Liver (tissue), 8 donors: ENCODE measurements at regions not wholly inside any gene's neighbourhood (a gene's known extent, or its start where the extent isn't known, plus 50 kb on each side); places are given as distances from the start of the nearest gene placed in this dataset.

Source experiments
- DNase-seq: peaks from one replicate; pipeline ENCODE4 v3.0.0-alpha.2; 2017; ENCODE audit warnings: low spot score
- H3K27ac ChIP-seq, 2 donors: one replicate each; pipeline ENCODE4 v1.7.0; 2013; ENCODE audit warnings: inconsistent platforms in 2 of 2, low read length in 2 of 2, control low read depth in 1 of 2, low read depth in 1 of 2, mild to moderate bottlenecking in 1 of 2
- H3K27me3 ChIP-seq, 4 donors: one replicate each; pipeline versions ENCODE4 v1.6.1 to v1.7.0; 2013; ENCODE audit warnings: low read length in 3 of 4, inconsistent platforms in 1 of 4, mild to moderate bottlenecking in 1 of 4, moderate library complexity in 1 of 4; ENCODE audit not compliant: control insufficient read depth in 4 of 4, insufficient read depth in 4 of 4
- H3K36me3 ChIP-seq, 4 donors: one replicate each; pipeline versions ENCODE4 v1.6.1 to v1.7.0; 2013; ENCODE audit warnings: low read length in 3 of 4, mild to moderate bottlenecking in 3 of 4, low read depth in 1 of 4, moderate library complexity in 1 of 4; ENCODE audit not compliant: control insufficient read depth in 4 of 4, insufficient read depth in 3 of 4
- H3K4me1 ChIP-seq, 4 donors: one replicate each; pipeline versions ENCODE4 v1.6.1 to v1.7.0; 2013; ENCODE audit warnings: low read length in 3 of 4, mild to moderate bottlenecking in 3 of 4, moderate library complexity in 1 of 4; ENCODE audit not compliant: control insufficient read depth in 4 of 4, insufficient read depth in 4 of 4
- H3K4me3 ChIP-seq, 3 donors: one replicate each; pipeline versions ENCODE4 v1.6.1 to v1.7.0; 2013; ENCODE audit warnings: low read length in 3 of 3, control low read depth in 1 of 3, low read depth in 1 of 3, mild to moderate bottlenecking in 1 of 3
- H3K9ac ChIP-seq, 2 donors: one replicate each; pipeline ENCODE4 v1.7.0; 2013; ENCODE audit warnings: low read length in 2 of 2, mild to moderate bottlenecking in 2 of 2, moderate library complexity in 2 of 2, control low read depth in 1 of 2, low read depth in 1 of 2
- H3K9me3 ChIP-seq, 4 donors: one replicate each; pipeline versions ENCODE4 v1.6.1 to v1.7.0; 2013; ENCODE audit warnings: low read length in 3 of 4; ENCODE audit not compliant: control insufficient read depth in 4 of 4
- CTCF ChIP-seq: fragments of 150-350 bp; IDR thresholded peaks from 2 replicates; pipeline ENCODE4 v1.5.1; 2017; ENCODE audit warnings: improper control_type of control experiment, low read depth, low read length; ENCODE audit not compliant: missing input control
- EGR1 ChIP-seq, 2 donors: IDR thresholded peaks; 2 replicates each; pipeline ENCODE4 v1.6.1; 2016 to 2018; ENCODE audit warnings: antibody characterized with exemption in 2 of 2, low read depth in 2 of 2
- FOXA1 ChIP-seq: IDR thresholded peaks from 2 replicates; pipeline ENCODE4 v1.6.1; 2016; ENCODE audit warnings: antibody characterized with exemption
- FOXA2 ChIP-seq: IDR thresholded peaks from 2 replicates; pipeline ENCODE4 v1.6.1; 2016; ENCODE audit warnings: antibody characterized with exemption
- GABPA ChIP-seq, 2 donors: IDR thresholded peaks in 1 of 2; conservative IDR thresholded peaks in 1 of 2; 2 replicates each; pipeline ENCODE4 v1.6.1; 2016; ENCODE audit warnings: antibody characterized with exemption in 2 of 2, mild to moderate bottlenecking in 1 of 2, moderate library complexity in 1 of 2
- HNF4A ChIP-seq, 2 donors: conservative IDR thresholded peaks; 2 replicates each; pipeline ENCODE4 v1.6.1; 2016; ENCODE audit warnings: antibody characterized with exemption in 2 of 2, mild to moderate bottlenecking in 2 of 2
- HNF4G ChIP-seq: IDR thresholded peaks from 2 replicates; pipeline ENCODE4 v1.6.1; 2016; ENCODE audit warnings: antibody characterized with exemption
- JUND ChIP-seq, 2 donors: IDR thresholded peaks; 2 replicates each; pipeline ENCODE4 v1.6.1; 2016; ENCODE audit warnings: antibody characterized with exemption in 2 of 2
- MAX ChIP-seq: IDR thresholded peaks from 2 replicates; pipeline ENCODE4 v1.6.1; 2016; ENCODE audit warnings: antibody characterized with exemption
- NR2F2 ChIP-seq: IDR thresholded peaks from 2 replicates; pipeline ENCODE4 v1.6.1; 2016; ENCODE audit warnings: antibody characterized with exemption
- RAD21 ChIP-seq, 2 donors: IDR thresholded peaks; 2 replicates each; pipeline ENCODE4 v1.6.1; 2016; ENCODE audit warnings: antibody characterized with exemption in 2 of 2, mild to moderate bottlenecking in 2 of 2
- REST ChIP-seq: IDR thresholded peaks from 2 replicates; pipeline ENCODE4 v1.6.1; 2016; ENCODE audit warnings: antibody characterized with exemption, mild to moderate bottlenecking
- RXRA ChIP-seq, 2 donors: IDR thresholded peaks; 2 replicates each; pipeline ENCODE4 v1.6.1; 2017 to 2018; ENCODE audit warnings: antibody characterized with exemption in 2 of 2, mild to moderate bottlenecking in 1 of 2
- SP1 ChIP-seq: IDR thresholded peaks from 2 replicates; pipeline ENCODE4 v1.6.1; 2018; ENCODE audit warnings: antibody characterized with exemption, mild to moderate bottlenecking
- YY1 ChIP-seq: IDR thresholded peaks from 2 replicates; pipeline ENCODE4 v1.6.1; 2016; ENCODE audit warnings: antibody characterized with exemption, mild to moderate bottlenecking
- ZBTB33 ChIP-seq: IDR thresholded peaks from 2 replicates; pipeline ENCODE4 v1.6.1; 2016; ENCODE audit warnings: antibody characterized with exemption
- WGBS: extraction: QIAGEN DNeasy Blood & Tissue Kit; methylation state at CpG from one replicate; pipeline ENCODE4 v1.1.7; 2013; 5-methylcytosine and 5-hydroxymethylcytosine counted together
- donor health status: healthy.
- donor health status: healthy.
- donor health status: healthy.
- donor health status: healthy.
- donor health status: healthy.

- H3K27ac ChIP-seq: no peak overlapping the region
- H3K27me3 ChIP-seq: no peaks in the 10 kb centered on the region
- H3K4me1 ChIP-seq: no peaks in the 10 kb centered on the region
- H3K9me3 ChIP-seq: no peaks in the 10 kb centered on the region
- WGBS: 96% methylated on average over 1 of the region's 1 CpG
- DNase-seq: no peak
- TF ChIP-seq NR2F2 (no peak), MAX (no peak), CTCF (no peak), FOXA1 (no peak), RAD21 (IDR thresholded peaks at IDR 0.05) (no peak), JUND (IDR thresholded peaks at IDR 0.05) (no peak), SP1 (no peak), GABPA (IDR thresholded peaks at IDR 0.05 in 1 of 2, conservative IDR thresholded peaks at IDR 0.05 in 1 of 2) (no peak), HNF4A (conservative IDR thresholded peaks at IDR 0.05) (no peak), ZBTB33 (no peak), REST (no peak), YY1 (no peak), EGR1 (IDR thresholded peaks at IDR 0.05; ENCODE audit: low read depth in 2 of 2) (no peak)
- no peak overlapping the region for H3K9ac ChIP-seq
- H3K4me3 ChIP-seq: no peak overlapping the region
- no peaks in the 10 kb centered on the region for H3K36me3 ChIP-seq
Measured at GRCh38 chr10:58903071-58903470, 273.4 kb upstream of the PHYHIPL start.

- no peaks in the 10 kb centered on the region for H3K27me3 ChIP-seq
- no peaks in the 10 kb centered on the region for H3K36me3 ChIP-seq
- H3K4me3 ChIP-seq: no peak overlapping the region
- TF ChIP-seq FOXA2: no peak
- TF ChIP-seq RXRA (IDR thresholded peaks at IDR 0.05): no peak
- no peak for TF ChIP-seq ZBTB33
- no peak for TF ChIP-seq SP1
- no peak for TF ChIP-seq HNF4G
- WGBS: 86% methylated on average over 2 of the region's 2 CpGs
- no peak overlapping the region for H3K9ac ChIP-seq
- H3K27ac ChIP-seq: no peak overlapping the region
- H3K9me3 ChIP-seq: no peaks in the 10 kb centered on the region
- DNase-seq: no peak
- H3K4me1 ChIP-seq: no peaks in the 10 kb centered on the region
Measured at GRCh38 chr10:58909881-58910280, 266.6 kb upstream of the PHYHIPL start.
